COR-L47 (cell line): ENCODE measurements at regions not wholly inside any gene's neighbourhood (a gene's known extent, or its start where the extent isn't known, plus 50 kb on each side); places are given as distances from the start of the nearest gene placed in this dataset.
"Not testable (repeated sequence)": the region's sequence is repeated elsewhere in the genome, so short reads cannot be mapped to it uniquely, and the experiment has no call there.

Experiments
- DNase-seq: peaks from one replicate; lab custom pipeline; 2025; lab: John Stamatoyannopoulos, UW

- no peak for DNase-seq
Measured at GRCh38 chr11:79648766-79649520, 208.1 kb upstream of the TENM4 start.

- no peak for DNase-seq
Measured at GRCh38 chr11:79637219-79637618, 196.4 kb upstream of the TENM4 start.

- DNase-seq = no peak
Measured at GRCh38 chr11:79634905-79635304, 194.1 kb upstream of the TENM4 start.

GRCh38 chr11:79627281-79627680 is 186.5 kb upstream of the TENM4 start:
- DNase-seq = no peak

- DNase-seq = no peak
Measured at GRCh38 chr11:79626135-79627075, 185.6 kb upstream of the TENM4 start.

GRCh38 chr11:79623375-79623774 is 182.5 kb upstream of the TENM4 start:
- no peak for DNase-seq

GRCh38 chr11:79617561-79617960 is 176.7 kb upstream of the TENM4 start:
- DNase-seq = no peak

GRCh38 chr11:79616392-79616851 is 175.6 kb upstream of the TENM4 start:
- DNase-seq = no peak

- DNase-seq = no peak
Measured at GRCh38 chr11:79615425-79615824, 174.6 kb upstream of the TENM4 start.

- DNase-seq = no peak
Measured at GRCh38 chr11:79610678-79611077, 169.8 kb upstream of the TENM4 start.

GRCh38 chr11:79610139-79610538 is 169.3 kb upstream of the TENM4 start:
- no peak for DNase-seq

- no peak for DNase-seq
Measured at GRCh38 chr11:79609511-79609910, 168.7 kb upstream of the TENM4 start.

- not testable (repeated sequence) for DNase-seq
Measured at GRCh38 chr11:79606461-79606860, 165.6 kb upstream of the TENM4 start.

GRCh38 chr11:79600711-79601110 is 159.9 kb upstream of the TENM4 start:
- DNase-seq = no peak

GRCh38 chr11:79594834-79595233 is 154.0 kb upstream of the TENM4 start:
- no peak for DNase-seq

GRCh38 chr11:79592824-79593223 is 152.0 kb upstream of the TENM4 start:
- no peak for DNase-seq

GRCh38 chr11:79592406-79592805 is 151.6 kb upstream of the TENM4 start:
- no peak for DNase-seq

- no peak for DNase-seq
Measured at GRCh38 chr11:79582434-79582833, 141.6 kb upstream of the TENM4 start.

- no peak for DNase-seq
Measured at GRCh38 chr11:79579063-79579462, 138.2 kb upstream of the TENM4 start.

- no peak for DNase-seq
Measured at GRCh38 chr11:79578116-79578515, 137.3 kb upstream of the TENM4 start.

GRCh38 chr11:79575701-79576100 is 134.9 kb upstream of the TENM4 start:
- no peak for DNase-seq

GRCh38 chr11:79570104-79570503 is 129.3 kb upstream of the TENM4 start:
- no peak for DNase-seq
